ENCODE measurements at regions not wholly inside any gene's neighbourhood (a gene's known extent, or its start where the extent isn't known, plus 50 kb on each side); places are given as distances from the start of the nearest gene placed in this dataset.

GRCh38 chr9:109604781-109605180, 106.7 kb upstream of the PTPN3 start:
- Histone ChIP-seq H4K20me1 (replicated peaks in 1 of 2; ENCODE audit: control insufficient read depth in 1 of 2, insufficient read depth in 2 of 2, low read length in 2 of 2) (no peaks in the 10 kb centered on the region), H3K4me1 (replicated peaks in 1 of 4; ENCODE audit: control insufficient read depth in 3 of 4, insufficient read depth in 4 of 4, low read length in 3 of 4) (peaks cover 0 to 2% (median 0%) of the 10 kb centered on the region in 4 experiments; a peak in 1 of 7 replicates), H4K91ac (replicated peaks; ENCODE audit: insufficient read length, low read length) (no peak overlapping the region), H3K23me2 (ENCODE audit: low read depth, low read length) (peaks cover 2% of the 10 kb centered on the region; the same call in 1 of the 2 replicates), H2BK120ac (replicated peaks; ENCODE audit: low read depth, low read length) (no peak overlapping the region), H3K18ac (ENCODE audit: extremely low read depth, low read length) (no peak overlapping the region), H3K79me1 (ENCODE audit: low read depth, low read length) (no peaks in the 10 kb centered on the region), H2BK5ac (ENCODE audit: low read depth, low read length) (no peak overlapping the region), H3K27ac (ENCODE audit: low read depth, low read length) (no peak overlapping the region), H4K5ac (ENCODE audit: insufficient read length, low read depth, low read length) (no peak overlapping the region), H3K56ac (replicated peaks; ENCODE audit: insufficient read length, low read depth, low read length) (no peak overlapping the region), H3K4me3 (ENCODE audit: extremely low read depth in 1 of 4, insufficient read depth in 2 of 4, low read depth in 3 of 4, low read length in 4 of 4) (no peak overlapping the region), H3K27me3 (replicated peaks in 1 of 4; ENCODE audit: control insufficient read depth in 3 of 4, extremely low read depth in 1 of 4, insufficient read depth in 3 of 4, low read length in 3 of 4) (no peaks in the 10 kb centered on the region), H2BK15ac (ENCODE audit: low read length) (no peak overlapping the region), H3K9ac (replicated peaks in 1 of 4; ENCODE audit: extremely low read depth in 1 of 4, low read depth in 3 of 4, low read length in 3 of 4) (no peak overlapping the region), H2AFZ (ENCODE audit: low read length) (no peak overlapping the region), H2AK5ac (ENCODE audit: low read depth, low read length) (no peak overlapping the region), H4K8ac (ENCODE audit: extremely low read depth, insufficient read depth, low read length) (no peak overlapping the region), H3K4me2 (ENCODE audit: insufficient read depth in 1 of 2, low read depth in 2 of 2, low read length in 2 of 2) (no peak overlapping the region), H3K36me3 (ENCODE audit: control insufficient read depth in 2 of 4, insufficient read depth in 4 of 4, low read length in 3 of 4) (no peaks in the 10 kb centered on the region; a peak in 1 of 8 replicates), H3K23ac (ENCODE audit: insufficient read length) (no peak overlapping the region), H2BK12ac (ENCODE audit: low read depth, low read length) (no peak overlapping the region), H2BK20ac (ENCODE audit: low read length) (no peak overlapping the region), H3K79me2 (ENCODE audit: control insufficient read depth in 1 of 2, insufficient read depth in 2 of 2, low read length in 2 of 2) (no peaks in the 10 kb centered on the region), H3K4ac (replicated peaks; ENCODE audit: insufficient read length, low read depth, low read length) (no peak overlapping the region), H3K9me3 (ENCODE audit: insufficient read depth in 2 of 2, low read depth in 1 of 2, low read length in 1 of 2) (no peaks in the 10 kb centered on the region), H3K14ac (ENCODE audit: insufficient read length) (no peak overlapping the region)
- DNase-seq (ENCODE audit: low read depth in 1 of 2, low spot score in 2 of 2) (no peak), FAIRE-seq (no peak)
- no peak for TF ChIP-seq EZH2 (IDR thresholded peaks at IDR 0.05; ENCODE audit: low read depth, low read length, severe bottlenecking)
- no peak for TF ChIP-seq BRCA1 (IDR thresholded peaks at IDR 0.05; ENCODE audit: low read depth, low read length)
- no peak for TF ChIP-seq JUND (IDR thresholded peaks at IDR 0.05; ENCODE audit: low read length)
- 83% methylated on average over 1 of the region's 1 CpG; no CpG with 5 or more reads in 1 of the 2 experiments for WGBS, 2 experiments (ENCODE audit: extremely low coverage in 1 of 2, insufficient coverage in 1 of 2, insufficient read length in 1 of 2, insufficient replicate concordance in 2 of 2, low coverage in 1 of 2, low lambda C conversion rate in 2 of 2, missing lambda C conversion rate in 1 of 2)
- POLR2A ChIA-PET (ENCODE audit: partially characterized antibody) = no interaction called here
- CTCF ChIA-PET (ENCODE audit: partially characterized antibody) = interaction anchor here (1.1 to 2.5 kb wide), 5 partner anchors 10 to 213 kb away, joined by 3 to 7 read pairs (median 3); no protein-coding TSS in a partner anchor
